RPMI8226 (cell line): ENCODE measurements at regions not wholly inside any gene's neighbourhood (a gene's known extent, or its start where the extent isn't known, plus 50 kb on each side); places are given as distances from the start of the nearest gene placed in this dataset.

Experiments used
- DNase-seq: peaks from one replicate; pipeline ENCODE4 v3.0.0-alpha.2; 2015

DNA sequence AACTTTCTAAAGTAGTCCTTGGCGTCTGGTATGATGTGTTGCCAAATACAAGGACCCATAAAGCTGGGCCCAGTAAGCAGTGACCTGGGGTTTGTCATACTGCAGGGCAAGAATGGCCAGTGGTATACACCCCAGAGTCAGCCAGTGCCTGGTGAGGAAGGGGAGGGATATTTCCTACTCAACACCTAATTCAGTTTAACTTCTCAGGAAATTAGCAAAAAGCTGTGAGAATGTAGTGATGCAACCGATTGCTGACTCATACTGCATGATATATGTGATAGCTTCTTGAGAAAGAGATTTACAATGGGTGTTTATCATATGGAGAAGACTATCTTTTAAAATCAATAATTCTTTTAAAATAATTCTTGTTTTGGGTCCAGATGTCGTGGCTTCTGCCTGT, 889.3 kb upstream of the CELF2 start:
- no peak for DNase-seq

DNA sequence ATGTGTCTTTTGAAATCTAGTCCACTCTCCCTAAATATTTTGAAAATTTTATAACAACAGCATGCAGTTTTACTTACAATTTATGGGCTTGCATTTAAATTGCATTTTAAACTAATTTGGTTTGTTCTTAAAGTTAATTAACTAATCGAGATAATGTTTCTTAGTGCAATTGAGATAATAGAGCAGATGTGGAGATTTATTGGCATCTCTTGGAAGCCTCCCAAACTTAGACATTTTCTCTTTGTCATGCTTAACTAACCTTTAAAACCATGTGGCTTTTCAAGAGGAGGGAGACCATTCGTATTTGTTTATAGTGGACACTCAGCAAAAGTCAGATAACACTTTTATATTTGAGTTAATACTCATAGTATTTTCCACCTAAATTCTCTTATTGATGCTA, 887.0 kb upstream of the CELF2 start:
- no peak for DNase-seq

DNA sequence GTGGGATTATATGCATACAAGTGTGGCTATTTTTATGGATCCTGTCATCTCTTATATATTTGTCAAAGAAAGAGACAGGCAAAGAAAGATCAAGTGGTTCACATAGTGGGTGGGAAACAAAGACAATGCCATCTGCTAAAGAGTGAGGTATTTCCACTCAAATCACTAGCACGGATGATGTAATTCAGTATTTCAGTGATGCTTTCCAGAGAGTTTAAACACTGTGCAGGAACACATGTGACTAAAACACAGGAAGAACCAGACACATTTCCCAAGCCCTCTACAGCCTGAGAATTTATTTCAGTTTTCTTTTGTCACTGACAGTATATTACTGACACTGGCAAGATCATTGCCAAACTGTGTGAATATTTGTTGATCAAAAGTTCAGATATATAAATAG, 885.7 kb upstream of the CELF2 start:
- no peak for DNase-seq

DNA sequence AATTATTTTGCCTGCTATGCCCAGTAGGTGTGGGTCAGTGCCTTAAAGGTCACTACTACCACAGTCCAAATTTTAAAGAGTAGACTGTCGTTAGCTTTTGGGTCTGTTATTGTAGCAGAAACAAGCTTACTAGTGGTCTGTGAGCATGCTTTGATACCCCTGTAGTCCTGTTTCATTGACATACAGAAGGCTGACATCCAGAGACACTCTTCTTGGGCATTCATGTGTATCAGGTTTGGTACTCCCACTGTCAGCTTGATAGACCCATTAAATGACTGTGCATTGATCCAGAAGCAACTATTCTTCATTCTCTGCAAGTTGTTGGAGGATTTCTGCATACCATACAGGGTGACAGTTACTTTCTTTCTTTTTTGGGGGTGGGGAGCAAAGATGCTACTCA, 884.4 kb upstream of the CELF2 start:
- no peak for DNase-seq

DNA sequence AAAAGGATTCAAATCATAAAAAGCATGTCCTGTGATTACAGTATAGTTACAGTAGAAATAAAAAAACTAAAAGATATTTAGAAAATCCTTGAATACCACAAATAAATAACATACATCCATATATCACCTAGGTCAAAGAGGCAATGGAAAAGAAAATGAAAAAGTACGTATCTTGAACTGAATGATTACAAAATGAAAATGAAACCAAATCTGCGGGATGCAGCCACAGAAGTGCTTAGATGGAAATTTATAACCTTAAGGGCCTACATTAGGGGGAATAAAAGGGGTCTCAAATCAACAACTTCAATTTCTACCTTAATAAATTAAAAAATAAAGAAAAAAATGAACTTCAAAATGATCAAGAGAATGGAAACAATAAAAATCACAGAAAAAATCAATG, 879.0 kb upstream of the CELF2 start:
- no peak for DNase-seq

DNA sequence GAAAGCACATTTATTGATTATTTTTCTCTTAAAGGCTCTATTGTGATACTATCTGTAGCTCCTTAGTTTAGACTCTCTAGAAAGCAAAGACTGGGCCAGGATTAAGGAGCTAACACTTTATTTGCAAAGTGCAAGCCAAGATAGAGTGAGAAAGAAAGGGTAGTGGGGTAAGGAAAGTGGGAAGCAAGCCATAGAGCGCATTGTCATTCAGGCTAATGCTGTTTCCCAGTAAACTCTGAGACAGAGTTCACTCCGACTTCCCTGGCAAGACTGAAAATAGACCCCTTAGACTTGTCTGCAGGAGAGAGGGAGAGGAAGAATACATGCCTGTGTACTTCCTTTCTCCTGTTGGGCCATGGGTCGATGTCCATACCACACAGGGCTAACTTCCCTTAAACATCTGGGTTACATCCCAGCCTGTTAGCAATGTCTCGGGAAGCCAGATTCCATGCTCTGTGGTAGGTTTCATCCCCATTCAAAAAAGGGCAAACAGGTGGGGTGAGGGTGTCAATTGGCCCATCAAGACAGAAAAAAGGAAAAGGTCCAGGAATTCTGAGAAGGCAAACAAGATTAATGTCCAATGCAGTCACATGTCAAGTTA, 875.8 kb upstream of the CELF2 start:
- DNase-seq: no peak

DNA sequence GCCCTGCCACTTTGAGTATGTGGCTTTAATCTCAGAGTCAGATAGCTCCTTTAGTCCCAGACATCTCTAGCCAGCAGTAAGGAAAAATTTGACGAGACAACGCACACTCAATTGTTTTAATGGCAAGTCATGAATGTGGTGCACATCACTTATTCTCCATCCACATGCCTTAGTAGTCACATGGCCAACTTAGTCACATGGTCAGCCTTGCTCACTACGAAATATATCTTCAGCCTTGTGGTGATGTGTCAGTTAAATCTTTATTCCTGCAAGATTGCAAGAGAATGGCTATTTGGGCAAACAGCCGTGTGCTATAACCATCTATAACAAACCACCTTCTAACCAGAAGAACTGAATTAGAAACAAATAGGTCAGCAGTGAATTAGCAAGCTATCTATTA, 871.1 kb upstream of the CELF2 start:
- no peak for DNase-seq

DNA sequence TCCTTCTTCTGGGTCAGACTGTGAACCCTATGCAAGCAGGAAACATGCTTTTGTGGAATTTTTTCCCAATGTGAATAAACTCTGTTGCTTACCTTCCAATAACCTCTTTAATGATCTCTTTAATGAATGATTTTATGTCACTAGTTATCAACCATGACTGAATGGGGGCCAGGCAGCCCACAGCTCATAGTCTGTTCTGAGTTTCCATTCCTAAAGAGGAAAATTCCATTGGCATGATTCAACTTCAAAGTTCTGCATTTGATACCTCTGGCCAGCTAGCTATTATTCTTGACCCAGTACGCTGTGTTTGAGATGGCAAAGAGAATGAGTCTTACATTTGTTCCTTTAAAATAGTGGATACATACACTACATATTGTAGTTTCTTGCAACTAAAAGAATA, 867.8 kb upstream of the CELF2 start:
- DNase-seq: no peak

DNA sequence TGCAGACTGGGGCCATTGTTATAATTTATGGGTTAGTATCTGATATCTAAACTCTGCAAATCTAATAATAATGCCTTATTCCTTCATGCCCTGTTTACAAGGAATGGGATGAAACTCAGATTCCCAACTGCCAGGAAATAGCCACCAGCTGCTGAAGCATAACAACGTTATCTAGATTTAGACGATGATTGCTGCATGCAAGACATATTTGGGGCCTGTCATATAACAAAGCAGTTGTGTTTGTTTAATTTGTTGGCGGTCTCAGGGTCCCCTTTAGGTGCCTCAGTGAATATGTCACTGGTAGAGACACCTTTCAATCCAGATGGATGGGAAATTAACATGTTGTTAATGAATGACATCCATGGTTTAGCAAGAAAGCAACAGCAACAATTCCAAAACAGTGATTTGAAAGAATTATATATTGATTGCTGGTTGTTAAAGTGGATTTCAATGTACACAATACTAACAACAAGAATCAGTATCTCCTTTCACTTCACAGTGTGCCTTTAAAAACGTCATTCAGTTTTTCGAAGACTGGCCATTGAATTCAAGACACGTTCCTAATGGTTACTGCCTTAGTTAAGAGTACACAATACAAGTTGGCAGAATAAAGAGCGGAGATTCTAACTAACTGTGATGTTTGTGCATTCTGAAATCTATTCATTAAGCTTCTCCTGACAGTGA, 860.6 kb upstream of the CELF2 start:
- DNase-seq: no peak

DNA sequence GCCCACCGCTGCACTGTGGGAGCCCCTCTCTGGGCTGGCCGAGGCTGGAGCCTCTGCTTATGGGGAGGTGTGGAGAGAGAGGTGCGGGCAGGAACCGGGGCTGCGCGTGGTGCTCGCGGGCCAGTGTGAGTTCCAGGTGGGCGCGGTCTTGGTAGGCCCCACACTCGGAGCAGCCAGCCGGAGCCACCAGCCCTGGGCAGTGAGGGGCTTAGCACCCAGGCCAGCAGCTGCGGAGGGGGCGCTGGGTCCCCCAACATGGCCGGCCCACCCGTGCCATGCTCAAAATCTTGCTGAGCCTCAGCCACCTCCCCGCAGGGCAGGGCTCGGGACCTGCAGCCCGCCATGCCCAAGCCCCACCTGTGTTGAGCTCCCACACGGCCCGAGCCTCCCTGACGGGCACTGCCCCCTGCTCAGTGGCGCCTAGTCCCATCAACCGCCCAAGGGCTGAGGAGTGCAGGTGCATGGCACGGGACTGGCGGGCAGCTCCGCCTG, 856.8 kb upstream of the CELF2 start:
- DNase-seq: no peak

DNA sequence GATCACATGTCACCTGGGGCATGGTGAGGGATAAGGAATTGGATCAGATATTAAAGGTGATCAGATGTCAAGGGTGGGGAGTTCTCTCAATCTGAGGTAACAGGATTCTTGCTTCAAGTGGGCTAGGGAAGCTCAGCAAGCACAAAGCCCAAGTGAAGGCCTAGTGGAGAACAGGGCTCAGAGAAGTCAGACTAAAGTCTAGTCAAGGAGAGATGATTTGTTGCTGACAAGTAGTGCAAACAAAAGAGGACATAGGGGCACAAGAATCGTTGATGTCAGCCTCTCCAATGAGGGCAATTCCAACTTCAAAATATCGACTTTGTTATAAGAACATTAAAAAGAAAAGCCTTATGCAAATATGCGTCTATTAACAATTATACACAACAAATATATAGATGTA, 852.8 kb upstream of the CELF2 start:
- DNase-seq: no peak

DNA sequence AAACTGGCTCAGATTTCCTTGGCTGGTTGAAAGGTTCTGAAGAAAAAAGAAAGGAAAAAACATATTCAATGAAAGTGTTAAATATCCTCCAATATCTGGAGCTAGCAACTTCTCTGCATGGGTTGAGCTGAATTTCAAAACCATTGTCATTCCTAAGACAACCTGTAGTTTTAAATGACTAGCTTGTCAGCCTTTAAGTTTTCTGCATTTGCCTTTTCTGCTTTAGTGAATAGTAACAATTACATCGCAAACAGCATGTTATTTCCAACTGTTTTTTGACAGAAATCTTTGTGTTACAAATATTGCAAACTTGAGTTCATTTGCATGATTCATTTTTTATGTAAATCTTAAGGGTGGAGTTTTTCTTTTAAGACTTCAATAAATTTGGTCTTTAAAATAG, 852.3 kb upstream of the CELF2 start:
- no peak for DNase-seq

DNA sequence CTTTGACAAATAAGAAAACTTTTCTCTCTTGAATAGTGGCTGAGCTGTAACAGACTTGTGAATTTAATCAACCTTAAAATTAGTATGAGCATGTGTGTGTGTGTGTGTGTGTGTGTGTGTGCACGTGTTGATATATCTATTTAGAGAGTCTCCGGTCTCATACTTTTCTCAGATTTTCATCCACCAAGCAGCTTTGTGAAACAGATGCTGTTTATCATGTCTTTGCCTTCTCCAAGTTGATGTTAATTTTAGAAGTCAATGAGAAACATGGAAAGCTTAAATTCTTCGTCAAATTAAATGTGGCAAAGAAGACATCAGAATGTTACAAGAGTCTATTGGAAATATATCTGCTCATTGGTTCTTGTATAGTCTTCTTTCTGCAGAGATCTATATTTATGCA, 839.2 kb upstream of the CELF2 start:
- DNase-seq: no peak

DNA sequence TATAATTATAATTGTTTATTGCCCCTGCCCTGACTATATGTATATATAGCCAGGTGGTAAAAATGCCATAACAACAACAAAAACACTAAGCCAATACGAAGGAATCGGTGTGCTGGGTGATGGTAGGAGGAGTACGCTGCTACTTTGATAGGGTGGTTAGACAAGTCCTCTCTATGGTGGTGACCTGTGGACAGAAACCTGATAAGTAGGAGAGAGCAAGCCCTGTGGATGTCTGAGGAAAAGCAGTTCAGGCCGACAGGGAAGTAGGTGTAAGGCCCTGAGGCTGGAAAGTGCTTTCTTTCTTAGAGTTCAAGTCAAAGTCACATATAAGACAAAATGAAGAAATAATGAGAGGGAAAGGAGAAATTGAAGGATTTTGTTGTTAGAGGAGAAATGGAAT, 823.8 kb upstream of the CELF2 start:
- no peak for DNase-seq

DNA sequence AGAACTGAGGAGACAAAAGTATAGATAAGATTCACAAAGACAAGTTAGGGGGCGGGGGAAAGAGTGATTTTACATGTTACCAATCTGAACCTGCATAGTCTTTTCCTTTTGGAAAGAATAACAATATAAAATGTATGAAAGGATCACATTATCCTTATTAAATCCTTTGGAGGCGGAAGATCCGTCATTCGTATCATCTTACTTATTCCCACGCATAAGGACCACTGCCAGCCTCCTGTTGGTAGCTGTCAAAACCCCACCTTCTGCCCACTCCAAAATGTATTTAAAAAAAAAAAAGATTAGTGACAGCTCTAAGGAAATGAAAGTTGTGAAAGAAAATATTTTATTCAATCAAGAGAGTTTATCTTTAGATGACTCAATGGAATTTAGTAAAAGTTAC, 821.0 kb upstream of the CELF2 start:
- no peak for DNase-seq

DNA sequence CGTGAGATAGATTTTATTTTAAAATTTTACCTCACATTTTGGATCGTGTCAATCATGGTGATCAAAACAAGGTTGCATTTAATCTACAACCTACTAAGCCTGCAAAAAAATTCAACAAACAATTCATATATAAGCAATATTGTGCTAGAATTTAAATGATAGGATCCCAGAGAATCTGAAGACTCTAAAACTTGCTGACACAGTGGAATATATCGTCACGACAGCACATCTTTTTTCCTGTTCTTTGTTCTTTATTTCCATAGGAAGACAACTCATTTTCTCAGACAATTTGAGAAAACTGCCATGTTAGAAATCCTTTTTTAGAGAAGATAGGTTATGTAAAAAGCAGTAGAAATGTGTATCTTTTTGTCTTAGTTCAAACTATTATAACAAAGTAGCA, 820.2 kb upstream of the CELF2 start:
- DNase-seq: no peak

DNA sequence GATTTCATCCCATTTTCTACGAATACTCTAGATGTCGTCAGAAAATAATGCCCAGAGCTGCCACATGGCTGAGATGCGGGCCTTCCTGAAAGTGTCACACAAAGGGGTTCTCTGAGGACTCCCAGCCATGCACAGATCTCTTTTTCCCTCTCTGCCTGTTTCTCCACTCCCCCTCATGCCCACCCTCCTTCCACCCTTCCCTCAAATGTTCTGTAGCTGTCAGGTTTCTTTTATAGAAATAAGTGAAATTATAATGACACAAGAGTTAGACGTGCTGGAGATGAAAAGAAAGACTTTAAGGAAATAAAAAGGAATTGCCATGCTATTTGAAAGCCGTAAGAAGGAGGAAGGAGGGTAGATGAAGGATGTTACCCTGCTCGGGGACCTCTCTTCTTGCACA, 819.3 kb upstream of the CELF2 start:
- no peak for DNase-seq

DNA sequence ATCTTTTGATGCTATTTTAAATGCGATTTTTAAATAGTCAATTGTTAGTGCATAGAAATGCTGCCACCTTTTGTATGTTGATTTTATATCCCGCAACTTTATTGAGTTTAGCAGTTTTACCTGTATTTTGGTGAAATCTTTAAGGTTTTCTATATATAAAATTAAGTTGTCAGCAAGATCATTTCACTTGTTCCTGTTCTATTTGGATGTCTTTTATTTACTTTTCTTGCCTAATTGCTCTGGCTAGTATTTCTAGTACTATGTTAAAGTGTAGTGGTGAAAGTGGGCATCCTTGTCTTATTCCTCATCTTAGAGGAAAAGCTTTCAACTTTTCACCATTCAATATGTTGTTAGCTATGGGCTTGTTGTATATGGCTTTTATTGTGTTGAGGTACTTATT, 813.3 kb upstream of the CELF2 start:
- DNase-seq: no peak

DNA sequence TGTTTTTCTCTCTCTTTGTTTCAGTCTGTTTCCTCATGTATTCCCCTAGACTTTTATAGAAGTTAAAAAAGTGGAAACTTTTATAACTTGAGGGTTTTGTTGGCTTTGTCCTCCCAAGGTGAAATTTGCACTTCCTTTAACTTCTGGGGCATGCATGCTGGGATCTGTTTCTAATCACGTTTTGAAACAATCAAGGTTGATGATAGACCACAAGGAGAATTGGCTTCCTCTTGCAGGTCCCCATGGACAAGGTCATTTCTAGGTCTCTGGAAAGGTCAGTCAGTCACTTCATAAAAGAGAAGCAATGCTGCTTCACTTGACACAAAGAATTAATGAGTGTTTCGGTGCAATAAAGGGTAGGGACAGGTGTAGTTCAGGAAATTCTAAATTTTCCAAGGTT, 811.8 kb upstream of the CELF2 start:
- no peak for DNase-seq

DNA sequence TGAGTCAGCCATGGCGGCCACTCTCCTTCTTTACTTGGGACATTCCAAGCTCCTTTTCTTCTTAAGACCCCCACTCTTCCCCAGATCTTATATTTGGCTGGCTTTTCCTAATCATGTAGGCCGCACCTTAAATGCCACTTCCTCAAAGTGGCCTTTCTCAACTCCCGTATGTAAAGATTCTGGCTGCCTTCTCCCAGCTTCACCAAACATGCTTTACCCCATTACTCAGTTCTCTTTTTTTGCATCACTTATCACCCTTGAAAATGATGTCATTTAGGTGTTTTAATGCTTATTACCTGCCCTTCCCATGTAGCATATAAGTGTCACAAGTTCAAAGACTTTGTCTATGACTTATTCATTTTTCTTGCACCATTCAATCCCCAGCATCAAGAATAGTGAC, 810.1 kb upstream of the CELF2 start:
- no peak for DNase-seq

DNA sequence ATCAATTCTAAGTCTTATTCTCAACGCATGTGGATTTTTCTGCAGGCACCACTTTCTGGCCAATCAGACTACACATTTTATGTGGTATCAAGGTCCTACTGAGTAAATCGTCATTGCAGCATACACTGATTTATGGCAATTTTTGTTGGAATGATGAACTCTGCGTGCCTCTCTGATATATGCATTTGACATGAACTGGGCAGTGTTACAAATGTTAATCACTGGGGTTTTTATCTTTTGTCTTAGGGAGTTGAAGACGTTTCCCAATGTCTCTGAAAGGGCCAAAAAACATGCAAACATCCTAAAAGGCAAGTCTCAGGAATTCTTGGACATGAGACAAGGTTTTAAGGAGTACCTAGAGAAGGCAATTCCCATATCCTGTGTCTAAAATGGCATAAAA, 809.5 kb upstream of the CELF2 start:
- DNase-seq: no peak

DNA sequence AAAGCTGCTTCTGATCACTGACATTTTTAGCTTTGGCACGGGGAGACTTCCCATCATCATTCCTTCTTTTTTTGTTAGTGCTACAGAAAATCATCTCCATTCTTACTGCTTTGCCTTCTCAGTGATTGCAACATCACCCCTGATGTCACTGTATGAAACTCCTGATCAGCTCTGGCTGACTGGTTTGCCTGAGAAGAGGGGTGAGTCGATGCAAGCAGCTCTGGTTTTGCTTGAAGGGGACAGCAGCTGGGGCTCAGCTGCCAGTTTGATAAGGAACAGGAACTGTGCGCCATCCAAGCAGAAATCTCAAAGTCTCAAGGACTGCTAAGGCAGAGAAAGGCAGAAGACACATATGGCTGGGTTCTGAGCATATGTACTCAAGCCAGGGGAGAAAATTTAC, 808.5 kb upstream of the CELF2 start:
- no peak for DNase-seq

DNA sequence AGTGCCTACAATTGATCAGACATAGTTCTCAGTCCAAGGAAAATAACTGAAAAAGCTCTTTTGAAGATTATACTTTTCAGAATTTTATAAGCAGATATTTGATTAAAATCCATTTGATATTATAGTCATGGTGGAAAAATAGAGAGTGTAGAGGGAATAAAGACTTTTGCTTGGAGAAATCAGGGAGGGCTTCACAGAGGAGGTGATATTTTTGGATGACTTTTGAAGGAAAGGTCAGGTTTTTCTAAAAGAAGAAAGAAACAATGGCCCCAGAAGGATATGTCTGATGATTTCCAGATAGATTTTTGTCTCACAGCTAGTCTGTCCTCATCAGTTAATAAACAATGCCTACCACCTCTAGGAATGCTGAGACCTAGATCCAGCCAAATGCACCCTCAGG, 806.3 kb upstream of the CELF2 start:
- DNase-seq: no peak

DNA sequence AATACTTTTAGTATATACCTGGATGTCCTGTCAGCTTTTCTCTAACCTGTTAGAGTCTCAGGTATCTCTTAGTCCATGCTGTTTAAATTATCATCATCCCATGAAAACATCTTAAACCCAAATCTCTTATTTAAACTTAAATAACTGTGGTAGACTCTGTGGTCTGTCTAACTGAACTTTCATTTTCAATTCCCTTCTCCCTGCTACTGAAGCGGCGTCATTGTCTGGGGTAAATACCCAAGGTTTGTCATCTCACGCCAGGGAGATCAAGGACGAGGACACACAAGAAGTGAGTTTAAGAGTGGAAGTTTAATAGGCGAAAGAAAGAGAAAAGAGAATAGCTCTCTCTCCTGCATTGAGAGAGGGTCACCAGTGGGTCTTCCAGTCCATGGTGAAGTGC, 804.4 kb upstream of the CELF2 start:
- DNase-seq: no peak

DNA sequence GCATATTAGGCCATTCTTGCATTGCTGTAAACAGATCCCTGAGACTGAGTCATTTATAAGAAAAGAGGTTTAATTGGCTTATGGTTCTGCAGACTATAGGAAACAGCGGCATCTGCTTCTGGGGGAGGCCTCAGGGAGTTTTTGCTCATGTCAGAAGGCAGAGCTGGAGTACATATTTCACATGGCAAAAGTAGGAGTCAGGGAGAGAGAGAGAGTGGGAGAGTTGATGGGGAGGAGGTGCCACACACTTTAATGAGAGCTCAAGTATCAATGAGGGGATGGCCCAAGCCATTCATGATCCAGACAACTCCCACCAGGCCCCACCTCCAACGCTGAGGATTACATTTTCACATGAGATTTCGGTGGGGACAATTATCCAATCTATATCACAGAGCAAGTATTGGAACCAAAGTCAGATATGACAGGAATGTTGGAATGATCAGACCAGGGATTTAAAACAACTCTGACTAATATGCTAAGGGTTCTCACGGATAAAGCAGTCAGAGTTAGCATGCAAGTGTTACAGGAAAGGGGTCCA, 795.3 kb upstream of the CELF2 start:
- DNase-seq: no peak
